ENCODE measurements at regions not wholly inside any gene's neighbourhood (a gene's known extent, or its start where the extent isn't known, plus 50 kb on each side); places are given as distances from the start of the nearest gene placed in this dataset.

GRCh38 chr20:41865938-41866337 lies 247.8 kb upstream of the CHD6 start:
- no peak overlapping the region for H3K27ac Mint-ChIP-seq (ENCODE audit: unreplicated experiment)
- no peak for FAIRE-seq

DNA sequence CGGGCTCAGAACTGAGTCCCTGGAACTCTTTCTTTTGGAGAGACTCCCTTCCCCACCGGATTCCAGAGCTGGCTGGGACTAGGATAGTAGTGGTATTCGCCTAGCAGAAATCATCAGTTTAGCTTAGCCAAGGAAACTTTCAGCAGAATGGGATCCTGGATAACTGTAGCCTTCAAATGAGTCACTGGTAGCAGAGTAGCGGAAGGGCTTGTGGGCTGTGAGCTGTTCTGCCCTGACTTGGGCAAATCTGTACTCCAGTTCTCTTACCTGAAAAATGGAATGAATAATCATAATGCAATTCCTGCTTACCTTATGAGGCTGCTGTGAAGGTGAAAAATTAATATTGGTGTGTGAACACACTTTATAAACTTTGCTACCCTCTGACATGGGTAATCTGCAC lies 244.3 kb upstream of the CHD6 start:
- H3K27me3 Mint-ChIP-seq (ENCODE audit: low read depth, unreplicated experiment) = no peaks in the 10 kb centered on the region
- H3K4me1 ChIP-seq (ENCODE audit: insufficient read depth, low read length) = no peaks in the 10 kb centered on the region
- DNase-seq (ENCODE audit: low read depth) (no peak), FAIRE-seq (no peak)
- H3K9me3 Mint-ChIP-seq (ENCODE audit: unreplicated experiment) = peaks cover 2% of the 10 kb centered on the region
- no peaks in the 10 kb centered on the region for H3K27me3 ChIP-seq (ENCODE audit: insufficient read depth, low read length)
- no peak overlapping the region for H2AFZ ChIP-seq (ENCODE audit: low read depth, low read length)
- no peak overlapping the region for H3K4me3 Mint-ChIP-seq (ENCODE audit: unreplicated experiment)
- H3K79me2 ChIP-seq (ENCODE audit: insufficient read depth, low read length) = no peaks in the 10 kb centered on the region
- H3K9ac ChIP-seq (ENCODE audit: low read length) = no peak overlapping the region
- H3K4me1 Mint-ChIP-seq (ENCODE audit: low read depth, unreplicated experiment) = peaks cover 1% of the 10 kb centered on the region
- no peaks in the 10 kb centered on the region for H3K36me3 Mint-ChIP-seq (ENCODE audit: low read depth, unreplicated experiment)
- H3K4me2 ChIP-seq (ENCODE audit: low read length) = peak overlapping the region; percentile 25
- H3K36me3 ChIP-seq (ENCODE audit: insufficient read depth, low read length) = no peaks in the 10 kb centered on the region
- no peak overlapping the region for H3K4me3 ChIP-seq (ENCODE audit: insufficient read depth, low read depth, low read length)
- no peak overlapping the region for H3K27ac ChIP-seq (ENCODE audit: low read depth, low read length)
- H3K27ac Mint-ChIP-seq (ENCODE audit: unreplicated experiment) = no peak overlapping the region
- TF ChIP-seq EZH2 (IDR thresholded peaks at IDR 0.05; ENCODE audit: insufficient read depth, low read length) (no peak), CTCF (IDR thresholded peaks at IDR 0.05; ENCODE audit: insufficient read depth, low read depth, low read length) (no peak)
- H4K20me1 ChIP-seq (ENCODE audit: insufficient read depth, low read length) = no peaks in the 10 kb centered on the region
- H3K9me3 ChIP-seq (ENCODE audit: insufficient read depth, low read depth, low read length) = no peaks in the 10 kb centered on the region

More at GRCh38 chr20:41865938-41866337, 247.8 kb upstream of the CHD6 start:
- H3K9me3 ChIP-seq (ENCODE audit: insufficient read depth, low read depth, low read length) = no peaks in the 10 kb centered on the region
- Mint-ChIP-seq H3K4me1 (ENCODE audit: low read depth, unreplicated experiment) (peaks cover 1% of the 10 kb centered on the region), H3K27me3 (ENCODE audit: low read depth, unreplicated experiment) (no peaks in the 10 kb centered on the region), H3K9me3 (ENCODE audit: unreplicated experiment) (peaks cover 2% of the 10 kb centered on the region), H3K36me3 (ENCODE audit: low read depth, unreplicated experiment) (no peaks in the 10 kb centered on the region), H3K4me3 (ENCODE audit: unreplicated experiment) (no peak overlapping the region)
- H4K20me1 ChIP-seq (ENCODE audit: insufficient read depth, low read length) = no peaks in the 10 kb centered on the region
- H3K9ac ChIP-seq (ENCODE audit: low read length) = no peak overlapping the region
- H3K36me3 ChIP-seq (ENCODE audit: insufficient read depth, low read length) = no peaks in the 10 kb centered on the region
- H3K4me3 ChIP-seq (ENCODE audit: insufficient read depth, low read depth, low read length) = no peak overlapping the region
- H3K4me1 ChIP-seq (ENCODE audit: insufficient read depth, low read length) = no peaks in the 10 kb centered on the region
- H3K4me2 ChIP-seq (ENCODE audit: low read length) = no peak overlapping the region
- no peaks in the 10 kb centered on the region for H3K27me3 ChIP-seq (ENCODE audit: insufficient read depth, low read length)
- TF ChIP-seq EZH2 (IDR thresholded peaks at IDR 0.05; ENCODE audit: insufficient read depth, low read length) = no peak
- TF ChIP-seq CTCF (IDR thresholded peaks at IDR 0.05; ENCODE audit: insufficient read depth, low read depth, low read length) = no peak
- no peaks in the 10 kb centered on the region for H3K79me2 ChIP-seq (ENCODE audit: insufficient read depth, low read length)
- no peak for DNase-seq (ENCODE audit: low read depth)
- no peak overlapping the region for H3K27ac ChIP-seq (ENCODE audit: low read depth, low read length)
- H2AFZ ChIP-seq (ENCODE audit: low read depth, low read length) = no peak overlapping the region

DNA sequence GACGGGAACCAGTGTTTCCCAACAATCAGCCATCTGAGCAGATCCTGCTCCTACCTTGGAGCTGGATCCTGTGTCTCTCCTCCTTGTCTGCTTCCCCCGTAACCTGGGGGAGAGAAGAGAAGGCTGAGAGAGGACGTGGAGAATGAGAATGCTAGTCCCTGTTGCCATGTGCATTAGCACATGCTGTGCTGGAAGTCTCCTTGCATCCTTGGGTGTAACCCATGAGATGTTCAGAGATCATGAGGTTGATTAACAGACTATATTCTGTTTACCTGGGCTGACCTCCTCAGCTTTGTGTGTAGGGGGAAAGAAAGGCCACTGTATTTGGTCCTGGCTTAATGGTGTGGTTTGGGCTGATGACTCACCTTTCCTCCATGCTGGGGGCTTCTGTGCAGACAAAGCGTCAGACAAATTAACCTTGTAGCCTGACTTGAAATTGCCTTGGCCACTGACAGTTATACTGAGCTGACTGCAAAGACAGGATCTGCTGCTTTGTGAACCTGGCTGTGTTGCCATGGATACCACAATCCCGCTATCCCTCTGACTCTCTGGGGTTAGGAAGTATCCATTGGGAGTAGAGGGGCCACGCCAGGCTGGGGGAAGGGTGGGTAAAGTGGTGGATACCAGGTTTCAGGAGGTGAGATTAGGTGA lies 243.7 kb upstream of the CHD6 start:
- Histone ChIP-seq H2AFZ (ENCODE audit: low read depth, low read length) (no peak overlapping the region), H3K4me3 (ENCODE audit: insufficient read depth, low read depth, low read length) (no peak overlapping the region), H3K79me2 (ENCODE audit: insufficient read depth, low read length) (no peaks in the 10 kb centered on the region), H3K4me1 (ENCODE audit: insufficient read depth, low read length) (no peaks in the 10 kb centered on the region), H3K9ac (ENCODE audit: low read length) (no peak overlapping the region), H3K4me2 (ENCODE audit: low read length) (peak overlapping the region; percentile 25), H3K9me3 (ENCODE audit: insufficient read depth, low read depth, low read length) (no peaks in the 10 kb centered on the region), H3K27me3 (ENCODE audit: insufficient read depth, low read length) (no peaks in the 10 kb centered on the region), H3K27ac (ENCODE audit: low read depth, low read length) (no peak overlapping the region), H4K20me1 (ENCODE audit: insufficient read depth, low read length) (no peaks in the 10 kb centered on the region), H3K36me3 (ENCODE audit: insufficient read depth, low read length) (no peaks in the 10 kb centered on the region)
- peaks cover 2% of the 10 kb centered on the region for H3K9me3 Mint-ChIP-seq (ENCODE audit: unreplicated experiment)
- H3K27ac Mint-ChIP-seq (ENCODE audit: unreplicated experiment) = no peak overlapping the region
- TF ChIP-seq CTCF (IDR thresholded peaks at IDR 0.05; ENCODE audit: insufficient read depth, low read depth, low read length) (no peak), EZH2 (IDR thresholded peaks at IDR 0.05; ENCODE audit: insufficient read depth, low read length) (no peak)
- no peaks in the 10 kb centered on the region for H3K36me3 Mint-ChIP-seq (ENCODE audit: low read depth, unreplicated experiment)
- H3K27me3 Mint-ChIP-seq (ENCODE audit: low read depth, unreplicated experiment) = no peaks in the 10 kb centered on the region
- no peak overlapping the region for H3K4me3 Mint-ChIP-seq (ENCODE audit: unreplicated experiment)
- FAIRE-seq (no peak), DNase-seq (ENCODE audit: low read depth) (no peak)
- peaks cover 1% of the 10 kb centered on the region for H3K4me1 Mint-ChIP-seq (ENCODE audit: low read depth, unreplicated experiment)
